ENCODE measurements at regions not wholly inside any gene's neighbourhood (a gene's known extent, or its start where the extent isn't known, plus 50 kb on each side); places are given as distances from the start of the nearest gene placed in this dataset.

GRCh38 chr7:82539969-82540368, 96.4 kb upstream of the CACNA2D1 start:
- TF ChIP-seq, protein P1, sequence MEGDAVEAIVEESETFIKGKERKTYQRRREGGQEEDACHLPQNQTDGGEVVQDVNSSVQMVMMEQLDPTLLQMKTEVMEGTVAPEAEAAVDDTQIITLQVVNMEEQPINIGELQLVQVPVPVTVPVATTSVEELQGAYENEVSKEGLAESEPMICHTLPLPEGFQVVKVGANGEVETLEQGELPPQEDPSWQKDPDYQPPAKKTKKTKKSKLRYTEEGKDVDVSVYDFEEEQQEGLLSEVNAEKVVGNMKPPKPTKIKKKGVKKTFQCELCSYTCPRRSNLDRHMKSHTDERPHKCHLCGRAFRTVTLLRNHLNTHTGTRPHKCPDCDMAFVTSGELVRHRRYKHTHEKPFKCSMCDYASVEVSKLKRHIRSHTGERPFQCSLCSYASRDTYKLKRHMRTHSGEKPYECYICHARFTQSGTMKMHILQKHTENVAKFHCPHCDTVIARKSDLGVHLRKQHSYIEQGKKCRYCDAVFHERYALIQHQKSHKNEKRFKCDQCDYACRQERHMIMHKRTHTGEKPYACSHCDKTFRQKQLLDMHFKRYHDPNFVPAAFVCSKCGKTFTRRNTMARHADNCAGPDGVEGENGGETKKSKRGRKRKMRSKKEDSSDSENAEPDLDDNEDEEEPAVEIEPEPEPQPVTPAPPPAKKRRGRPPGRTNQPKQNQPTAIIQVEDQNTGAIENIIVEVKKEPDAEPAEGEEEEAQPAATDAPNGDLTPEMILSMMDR (conservative IDR thresholded peaks at IDR 0.05 in 1 of 2, IDR thresholded peaks at IDR 0.05 in 1 of 2; ENCODE audit: low read depth in 1 of 2, low read length in 2 of 2), result no peak
- no peak for TF ChIP-seq EZH2 (IDR thresholded peaks at IDR 0.05; ENCODE audit: low read length, missing control alignments)

Data from fibroblast of lung (primary cell).